Hepatic stellate cell (primary cell): ENCODE measurements at regions not wholly inside any gene's neighbourhood (a gene's known extent, or its start where the extent isn't known, plus 50 kb on each side); places are given as distances from the start of the nearest gene placed in this dataset.

ENCODE experiments used
- DNase-seq: peaks from one replicate; pipeline ENCODE4 v3.0.0; 2011; ENCODE audit warnings: low spot score

GRCh38 chr11:29309992-29310391, 706.8 kb downstream of the KCNA4 start:
- no peak for DNase-seq

DNA sequence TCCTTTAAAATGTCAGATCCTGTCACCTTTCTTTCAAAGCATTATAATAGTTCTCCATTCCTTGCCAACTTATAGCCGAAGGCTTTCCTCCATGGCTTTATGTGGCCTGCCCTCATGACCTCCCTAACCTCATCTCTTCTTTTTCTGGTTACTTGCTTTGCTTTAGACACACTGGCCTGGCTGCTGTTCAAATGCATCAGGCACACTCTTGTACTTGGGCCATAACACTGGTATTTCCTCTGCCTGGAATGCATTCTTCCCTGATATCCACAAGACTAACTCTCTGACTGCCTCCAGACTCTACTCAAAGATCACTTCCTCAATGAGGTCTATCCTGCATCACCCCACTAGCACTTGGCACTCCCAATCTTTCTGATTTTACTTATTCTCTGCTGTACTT, 710.3 kb downstream of the KCNA4 start:
- DNase-seq = no peak

DNA sequence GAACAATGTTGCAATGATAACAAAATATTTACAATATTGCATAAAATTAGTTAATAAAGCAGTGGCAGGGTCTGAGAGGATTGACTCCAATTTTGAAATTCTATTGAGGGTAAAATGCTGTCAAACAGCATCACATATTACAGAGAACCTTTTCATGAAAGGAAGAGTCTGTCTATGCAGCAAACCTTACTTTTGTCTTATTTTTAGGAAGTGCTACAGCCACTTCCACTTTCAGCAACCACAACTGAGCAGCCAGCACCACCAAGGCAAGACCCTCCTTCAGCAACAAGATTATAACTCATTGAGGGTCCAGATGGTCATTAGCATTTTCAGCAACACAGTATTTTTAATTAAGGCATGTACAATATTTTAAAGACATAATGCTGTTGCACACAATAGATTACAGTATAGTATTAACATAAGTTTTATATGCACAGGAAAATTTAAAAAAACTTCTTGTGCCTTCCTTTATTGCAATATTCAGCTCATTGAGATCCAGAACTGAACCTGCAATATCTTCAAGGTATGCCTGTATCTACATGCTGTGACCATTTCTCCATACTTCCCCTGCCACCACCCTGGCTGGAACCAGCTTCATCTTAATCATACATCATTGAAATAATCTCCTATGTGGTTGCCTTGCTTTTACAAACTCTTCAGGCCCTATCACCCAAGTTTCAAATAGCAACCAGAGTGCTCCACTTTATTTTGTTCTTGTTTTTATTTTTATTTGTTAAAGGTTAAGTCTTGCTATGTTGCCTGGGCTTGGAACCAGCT, 711.2 kb downstream of the KCNA4 start:
- no peak for DNase-seq

- DNase-seq = no peak
Observed at GRCh38 chr11:29300420-29300819, 716.4 kb downstream of the KCNA4 start.

DNA sequence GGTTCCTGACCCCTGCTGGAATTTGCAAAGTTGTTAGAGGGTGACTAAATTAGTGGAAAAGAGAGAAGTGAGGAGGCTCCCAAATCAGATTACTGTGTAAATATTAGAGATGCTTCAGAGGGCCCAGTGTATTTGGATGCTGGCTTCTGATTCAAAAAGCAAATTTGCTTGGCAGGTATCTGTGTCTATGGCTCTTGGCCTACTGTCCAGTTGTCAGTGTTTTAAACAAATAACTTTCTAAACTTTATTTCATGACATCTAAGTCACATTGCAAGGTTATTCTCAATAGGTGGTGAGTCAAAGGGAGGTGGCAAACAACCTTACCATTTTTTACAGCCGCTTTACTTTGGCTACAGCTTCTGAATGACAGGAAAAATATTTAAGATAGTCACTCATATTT, 720.1 kb downstream of the KCNA4 start:
- DNase-seq = no peak

DNA sequence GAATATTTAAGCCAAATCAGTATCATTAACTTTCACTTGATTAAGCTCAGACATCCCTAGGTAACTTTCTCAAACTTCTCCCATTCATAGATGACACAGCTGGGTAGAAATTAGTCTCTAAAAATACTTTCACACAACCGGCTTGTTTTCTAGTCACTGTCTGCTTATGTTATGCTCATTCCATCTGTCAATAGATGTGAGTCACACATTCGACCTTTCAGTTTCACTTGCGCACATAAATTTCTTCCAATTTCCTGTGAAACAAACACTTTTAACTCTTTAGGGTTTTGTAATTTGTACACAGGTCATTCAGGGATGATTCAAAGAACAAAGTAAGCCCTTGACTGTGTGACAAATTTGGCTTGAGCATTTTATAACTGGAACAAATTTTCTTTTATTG, 723.0 kb downstream of the KCNA4 start:
- DNase-seq = no peak

DNA sequence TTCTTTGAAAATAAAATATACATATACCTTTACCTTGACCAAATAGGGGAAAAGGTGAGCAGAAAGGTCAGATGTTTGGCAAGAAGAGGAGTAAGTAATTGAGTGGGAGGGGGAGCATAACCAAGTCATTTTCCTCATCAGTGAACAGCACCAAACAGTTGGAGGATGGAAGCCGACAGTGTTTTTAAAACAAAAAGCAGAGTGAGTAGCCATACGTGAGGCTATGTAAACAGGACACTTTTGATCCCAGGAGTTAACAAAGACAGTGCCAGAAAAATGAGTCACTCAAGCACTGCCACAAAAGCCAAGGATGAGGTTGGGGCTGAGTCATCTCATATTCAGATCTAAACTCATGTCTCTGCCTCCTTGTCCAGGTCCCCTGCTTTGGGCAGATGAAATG, 734.7 kb downstream of the KCNA4 start:
- peak; percentile 25 for DNase-seq

DNA sequence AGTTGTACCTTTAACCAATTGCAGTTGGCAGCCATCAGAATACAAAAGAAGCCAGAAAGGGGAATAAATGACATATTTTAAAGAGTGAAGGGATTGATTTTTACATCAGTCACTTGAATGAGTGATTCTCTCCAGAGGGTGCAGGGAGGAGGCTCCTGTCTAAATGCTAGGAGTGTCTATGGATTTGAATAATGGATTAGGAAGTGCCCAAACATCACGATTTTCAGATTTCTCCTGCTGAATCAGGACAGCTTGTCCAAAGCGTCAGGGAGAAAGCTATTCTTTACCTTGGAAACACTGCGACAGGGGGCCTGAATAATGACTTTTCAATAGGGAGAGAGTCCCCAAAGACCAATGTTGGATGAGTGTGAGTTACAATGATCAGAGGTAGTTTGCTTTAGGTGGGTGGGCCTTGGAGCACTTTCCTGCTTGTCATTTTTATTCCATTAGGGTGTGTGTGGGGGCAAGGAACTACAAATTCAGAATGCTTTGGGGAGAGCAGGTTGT, 735.5 kb downstream of the KCNA4 start:
- no peak for DNase-seq

DNA sequence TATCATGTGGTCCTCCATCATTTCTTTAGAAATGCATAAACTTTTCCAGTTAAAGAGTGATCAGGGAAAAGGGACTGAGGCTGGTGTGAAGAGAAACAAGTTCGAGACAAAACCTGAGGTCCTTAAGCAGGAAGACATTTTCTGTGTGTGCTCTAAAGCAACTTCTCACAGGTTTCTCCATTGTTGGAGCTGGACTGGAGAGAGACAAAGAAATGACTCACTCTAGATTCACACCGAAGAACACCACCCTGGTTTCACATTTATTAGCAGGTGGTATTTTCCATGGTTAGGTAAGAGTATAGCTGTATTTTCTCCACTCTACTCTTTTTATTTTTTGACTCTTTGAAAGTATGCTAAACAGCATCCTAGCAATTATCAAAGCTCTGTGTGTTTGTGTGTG, 736.4 kb downstream of the KCNA4 start:
- no peak for DNase-seq

- no peak for DNase-seq
Observed at GRCh38 chr11:29279716-29280115, 737.1 kb downstream of the KCNA4 start.

GRCh38 chr11:29272019-29272654, 744.7 kb downstream of the KCNA4 start:
- peak; percentile 19 for DNase-seq

GRCh38 chr11:29271616-29272015, 745.2 kb downstream of the KCNA4 start:
- no peak for DNase-seq

GRCh38 chr11:29268733-29269132, 748.1 kb downstream of the KCNA4 start:
- no peak for DNase-seq

DNA sequence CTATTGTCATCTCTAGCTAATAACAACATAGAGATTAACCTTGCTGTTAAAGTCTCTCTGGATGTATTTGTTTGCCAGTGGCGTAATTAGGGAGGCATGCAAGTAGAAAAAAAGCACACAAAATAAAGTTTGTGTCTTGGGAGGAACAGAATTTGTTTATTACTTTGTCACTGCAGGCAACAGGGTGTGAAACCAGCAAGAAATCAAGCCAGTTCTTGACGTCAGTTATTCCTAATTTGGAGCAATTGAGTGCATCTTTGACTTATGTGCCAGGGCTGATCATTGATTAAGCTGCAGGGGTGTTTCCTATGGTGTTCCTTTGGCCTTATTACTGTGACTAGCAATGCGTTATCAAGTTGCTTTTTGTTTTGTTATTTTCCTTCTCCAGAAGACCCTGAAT, 751.0 kb downstream of the KCNA4 start:
- no peak for DNase-seq

- DNase-seq = no peak
Observed at GRCh38 chr11:29265381-29265780, 751.4 kb downstream of the KCNA4 start.

DNA sequence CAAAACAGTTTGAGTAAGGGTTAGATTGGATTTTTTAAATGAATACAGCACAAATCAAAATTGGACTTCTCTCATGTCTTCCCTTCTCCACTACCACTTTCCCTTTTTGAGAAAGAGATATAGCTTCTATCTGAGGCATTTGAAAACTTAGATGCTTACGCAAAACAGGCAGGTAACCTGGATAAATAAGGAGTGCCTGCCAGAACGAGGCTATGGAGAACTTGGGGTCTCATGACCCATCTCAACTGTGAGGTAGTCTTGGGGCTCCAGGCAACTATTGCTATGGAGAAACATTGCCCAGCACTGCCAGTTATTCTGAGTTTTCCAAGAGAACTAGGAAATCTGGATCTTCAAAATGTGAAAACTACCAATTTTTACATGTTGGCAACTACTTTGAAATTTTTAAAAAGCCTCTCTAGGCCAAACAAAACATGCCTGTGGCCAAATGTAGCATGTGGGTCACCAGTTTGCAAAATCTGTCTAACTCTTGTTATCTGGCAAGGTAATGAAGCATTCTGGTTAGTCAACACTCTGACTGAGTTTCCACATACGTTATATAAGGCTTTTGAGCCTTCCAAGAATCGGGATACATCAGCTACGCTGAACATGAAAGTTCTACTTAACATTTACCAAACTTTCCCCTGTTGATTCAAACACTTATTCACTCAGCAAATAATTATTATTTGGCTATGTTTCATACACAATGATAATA, 752.7 kb downstream of the KCNA4 start:
- no peak for DNase-seq

DNA sequence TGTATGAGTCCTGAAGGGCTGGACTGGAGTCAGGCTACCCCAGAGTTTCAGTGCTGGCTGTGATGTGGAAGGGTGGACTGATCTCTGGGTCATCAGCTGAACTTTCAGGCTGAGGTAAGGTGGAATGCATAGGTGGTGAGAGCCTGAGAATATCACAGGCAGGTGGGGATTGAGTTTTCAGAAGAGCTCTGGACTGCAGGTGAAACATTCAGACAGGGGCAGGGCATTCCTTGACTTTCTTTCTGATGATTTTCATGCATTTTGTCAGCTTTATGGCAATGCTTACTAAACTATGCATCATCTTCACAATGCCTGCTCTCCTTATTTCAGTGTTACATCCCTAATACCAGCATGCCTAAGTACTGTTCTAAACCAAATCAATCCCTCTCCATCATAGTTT, 755.0 kb downstream of the KCNA4 start:
- DNase-seq = no peak

DNA sequence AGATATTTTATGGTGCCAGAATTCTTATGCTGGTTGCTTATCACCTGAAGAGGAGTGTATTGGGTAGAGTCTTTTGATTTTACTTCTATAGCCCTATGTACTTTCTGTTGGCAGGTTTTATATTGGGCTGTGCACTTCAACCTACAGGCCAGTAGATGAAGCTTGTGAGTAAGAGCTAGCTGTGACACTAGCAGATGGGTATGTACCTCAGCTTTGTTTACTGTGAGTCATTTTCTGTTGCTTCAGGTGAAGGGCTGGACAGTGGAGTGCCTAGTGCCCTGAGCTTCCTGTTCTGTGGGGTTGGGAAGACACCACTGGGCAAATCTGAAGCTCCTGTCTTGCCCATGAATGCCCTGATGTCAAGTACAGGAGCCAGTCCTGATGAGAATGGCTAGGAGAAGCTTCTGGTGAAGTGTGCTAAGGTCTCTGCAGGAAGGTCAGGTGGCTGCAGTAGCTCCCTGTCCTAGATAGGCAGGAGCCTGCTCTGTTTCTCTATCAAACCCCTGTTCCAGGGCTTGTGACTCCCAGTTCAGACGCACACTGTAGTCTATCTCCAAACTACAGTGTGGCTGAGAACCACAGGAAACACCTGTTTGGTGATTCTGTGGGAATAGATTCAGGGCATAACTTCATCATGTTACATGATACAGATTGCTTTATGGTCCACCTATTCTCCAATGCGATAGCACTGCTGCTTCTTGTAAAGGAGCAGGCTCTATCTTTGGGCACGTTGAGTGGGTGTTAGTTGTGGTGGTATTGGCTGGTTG, 755.7 kb downstream of the KCNA4 start:
- DNase-seq = no peak

- no peak for DNase-seq
Observed at GRCh38 chr11:29258411-29258810, 758.4 kb downstream of the KCNA4 start.

DNA sequence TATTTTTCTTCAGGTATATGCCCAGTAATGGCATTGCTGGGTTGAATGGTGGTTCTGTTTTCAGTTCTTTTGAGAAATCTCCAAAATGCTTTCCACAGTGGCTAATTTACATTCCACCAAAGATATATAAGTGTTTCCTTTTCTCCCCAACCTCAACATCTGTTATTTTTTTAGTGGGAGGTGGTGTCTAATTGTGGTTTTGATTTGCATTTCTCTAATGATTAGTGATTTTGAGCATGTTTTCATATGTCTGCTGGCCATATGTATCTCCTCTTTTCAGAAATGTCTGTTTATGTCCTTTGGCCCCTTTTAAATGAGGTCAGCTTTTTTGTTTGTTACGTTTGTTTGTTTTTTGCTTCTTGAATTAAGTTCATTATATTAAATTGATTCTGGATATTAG, 760.2 kb downstream of the KCNA4 start:
- DNase-seq = no peak

GRCh38 chr11:29255401-29255800, 761.4 kb downstream of the KCNA4 start:
- no peak for DNase-seq

DNA sequence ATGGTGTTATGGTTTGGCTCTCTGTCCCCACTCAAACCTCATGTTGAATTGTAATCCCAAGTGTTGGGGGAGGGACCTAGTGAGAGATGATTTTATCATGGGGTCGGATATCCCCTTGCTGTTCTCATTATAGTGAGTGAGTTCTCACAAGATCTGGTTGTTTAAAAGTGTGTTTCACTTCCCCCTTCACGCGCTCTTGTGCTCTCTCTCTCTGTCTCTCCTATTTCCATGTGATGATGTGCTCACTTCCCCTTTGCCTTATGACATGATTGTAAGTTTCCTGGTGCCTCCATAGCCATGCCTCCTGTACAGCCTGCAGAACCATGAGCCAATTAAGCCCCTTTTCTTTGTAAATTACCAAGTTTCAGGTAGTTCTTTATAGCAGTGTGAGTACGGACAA, 765.1 kb downstream of the KCNA4 start:
- DNase-seq = no peak
